ENCODE measurements at regions not wholly inside any gene's neighbourhood (a gene's known extent, or its start where the extent isn't known, plus 50 kb on each side); places are given as distances from the start of the nearest gene placed in this dataset.

GRCh38 chr12:18983854-18984253, 145.7 kb upstream of the PLEKHA5 start:
- TF ChIP-seq ZNF8 (CRISPR knock-in tag; IDR thresholded peaks at IDR 0.05) (no peak), TSHZ2 (CRISPR knock-in tag; IDR thresholded peaks at IDR 0.05) (no peak), ZFP30 (CRISPR knock-in tag; IDR thresholded peaks at IDR 0.05) (no peak)
